IPS-NIHi7 (cell line): ENCODE measurements at regions not wholly inside any gene's neighbourhood (a gene's known extent, or its start where the extent isn't known, plus 50 kb on each side); places are given as distances from the start of the nearest gene placed in this dataset.

ENCODE experiments used
- DNase-seq: peaks from one replicate; pipeline ENCODE4 v3.0.0; 2012; ENCODE audit warnings: mixed read lengths; ENCODE audit errors: extremely low spot score

GRCh38 chr7:67760971-67761370, 764.3 kb downstream of the TYW1 start:
- DNase-seq = no peak

GRCh38 chr7:67762516-67762915, 765.9 kb downstream of the TYW1 start:
- DNase-seq = no peak

- DNase-seq = no peak
Observed at GRCh38 chr7:67764289-67764688, 767.7 kb downstream of the TYW1 start.

- no peak for DNase-seq
Observed at GRCh38 chr7:67765481-67766175, 769.0 kb downstream of the TYW1 start.

GRCh38 chr7:67766906-67767410, 770.3 kb downstream of the TYW1 start:
- no peak for DNase-seq

- no peak for DNase-seq
Observed at GRCh38 chr7:67771846-67772605, 775.4 kb downstream of the TYW1 start.

GRCh38 chr7:67773081-67773480, 776.4 kb downstream of the TYW1 start:
- no peak for DNase-seq

- no peak for DNase-seq
Observed at GRCh38 chr7:67777119-67777518, 780.5 kb downstream of the TYW1 start.

GRCh38 chr7:67781841-67782240, 785.2 kb downstream of the TYW1 start:
- no peak for DNase-seq

GRCh38 chr7:67786021-67786420, 789.4 kb downstream of the TYW1 start:
- no peak for DNase-seq

- DNase-seq = peak; percentile 57
Observed at GRCh38 chr7:67788669-67789068, 792.0 kb downstream of the TYW1 start.

- no peak for DNase-seq
Observed at GRCh38 chr7:67791918-67792317, 795.3 kb downstream of the TYW1 start.

GRCh38 chr7:67794544-67794943, 797.9 kb downstream of the TYW1 start:
- DNase-seq = no peak

- no peak for DNase-seq
Observed at GRCh38 chr7:67803789-67804188, 807.2 kb downstream of the TYW1 start.

- DNase-seq = no peak
Observed at GRCh38 chr7:67805921-67806471, 809.4 kb downstream of the TYW1 start.

- DNase-seq = no peak
Observed at GRCh38 chr7:67807826-67808225, 811.2 kb downstream of the TYW1 start.

GRCh38 chr7:67809586-67809985, 813.0 kb downstream of the TYW1 start:
- DNase-seq = no peak

GRCh38 chr7:67813621-67814292, 817.1 kb downstream of the TYW1 start:
- DNase-seq = no peak

GRCh38 chr7:67817481-67817880, 820.8 kb downstream of the TYW1 start:
- DNase-seq = no peak

GRCh38 chr7:67821116-67821515, 824.5 kb downstream of the TYW1 start:
- no peak for DNase-seq

- DNase-seq = no peak
Observed at GRCh38 chr7:67823345-67823744, 826.7 kb downstream of the TYW1 start.

- no peak for DNase-seq
Observed at GRCh38 chr7:67825356-67825755, 828.7 kb downstream of the TYW1 start.
